ENCODE measurements at regions not wholly inside any gene's neighbourhood (a gene's known extent, or its start where the extent isn't known, plus 50 kb on each side); places are given as distances from the start of the nearest gene placed in this dataset.
"Not testable (repeated sequence)": the region's sequence is repeated elsewhere in the genome, so short reads cannot be mapped to it uniquely, and the experiment has no call there.

GRCh38 chr1:203410182-203410900 lies 59.4 kb upstream of the FMOD start:
- Histone ChIP-seq H3K4me3 (no peak overlapping the region), H3K9me3 (no peaks in the 10 kb centered on the region), H3K36me3 (ENCODE audit: low read depth, missing control alignments) (no peaks in the 10 kb centered on the region), H3K4me1 (peaks cover 30% of the 10 kb centered on the region), H3K27me3 (no peaks in the 10 kb centered on the region), H3K27ac (peak overlapping the region in 1 of 2 donors; percentile 85)
- 48 to 51% methylated on average over 7 of the region's 7 CpGs for WGBS, 2 donors
- TF ChIP-seq POLR2A (IDR thresholded peaks at IDR 0.05) (no peak), CTCF (IDR thresholded peaks at IDR 0.05) (no peak)
- peak; percentile 46 for DNase-seq
- intact Hi-C loops (cut with DNase I; ENCODE audit: low total_unique reads), result no loop called here

- H3K4me3 ChIP-seq; H3K9me3 ChIP-seq; H3K27me3 ChIP-seq; H3K36me3 ChIP-seq (ENCODE audit: low read depth, missing control alignments); H3K27ac ChIP-seq; DNase-seq; intact Hi-C loops (cut with DNase I; ENCODE audit: low total_unique reads): not testable (repeated sequence)
- H3K4me1 ChIP-seq, result peaks cover 19% of the 10 kb centered on the region
- 86 to 89% methylated on average over 9 of the region's 9 CpGs for WGBS, 2 donors
These were observed 60.5 kb upstream of the FMOD start for GRCh38 chr1:203411431-203411830.

- Histone ChIP-seq H3K36me3 (ENCODE audit: low read depth, missing control alignments) (no peaks in the 10 kb centered on the region), H3K4me3 (no peak overlapping the region), H3K9me3 (no peaks in the 10 kb centered on the region), H3K27ac (no peak overlapping the region), H3K27me3 (no peaks in the 10 kb centered on the region), H3K4me1 (no peaks in the 10 kb centered on the region)
- TF ChIP-seq POLR2A (IDR thresholded peaks at IDR 0.05) (no peak), CTCF (IDR thresholded peaks at IDR 0.05) (no peak)
- no peak for DNase-seq
- intact Hi-C loops (cut with DNase I; ENCODE audit: low total_unique reads), result no loop called here
These were observed 56.0 kb upstream of the PRELP start for GRCh38 chr1:203419558-203419957.

GRCh38 chr1:203420263-203420662 lies 55.3 kb upstream of the PRELP start:
- no peak overlapping the region for H3K27ac ChIP-seq
- intact Hi-C loops (cut with DNase I; ENCODE audit: low total_unique reads), result no loop called here
- H3K4me1 ChIP-seq, result no peaks in the 10 kb centered on the region
- TF ChIP-seq POLR2A (IDR thresholded peaks at IDR 0.05) (no peak), CTCF (IDR thresholded peaks at IDR 0.05) (no peak)
- H3K36me3 ChIP-seq (ENCODE audit: low read depth, missing control alignments), result no peaks in the 10 kb centered on the region
- no peaks in the 10 kb centered on the region for H3K9me3 ChIP-seq
- H3K27me3 ChIP-seq, result no peaks in the 10 kb centered on the region
- no peak overlapping the region for H3K4me3 ChIP-seq
- 78 to 81% methylated on average over 1 of the region's 1 CpG for WGBS, 2 donors
- no peak for DNase-seq

- H3K36me3 ChIP-seq (ENCODE audit: low read depth, missing control alignments), result no peaks in the 10 kb centered on the region
- TF ChIP-seq CTCF (IDR thresholded peaks at IDR 0.05) (no peak), POLR2A (IDR thresholded peaks at IDR 0.05) (no peak)
- no peaks in the 10 kb centered on the region for H3K4me1 ChIP-seq
- no peaks in the 10 kb centered on the region for H3K9me3 ChIP-seq
- intact Hi-C loops (cut with DNase I; ENCODE audit: low total_unique reads), result no loop called here
- H3K27ac ChIP-seq, result no peak overlapping the region
- H3K4me3 ChIP-seq, result no peak overlapping the region
- H3K27me3 ChIP-seq, result no peaks in the 10 kb centered on the region
- DNase-seq, result no peak
These were observed 54.4 kb upstream of the PRELP start for GRCh38 chr1:203421246-203421645.
